GM12892 (cell line): ENCODE measurements at regions not wholly inside any gene's neighbourhood (a gene's known extent, or its start where the extent isn't known, plus 50 kb on each side); places are given as distances from the start of the nearest gene placed in this dataset.

Source experiments
- POLR2A ChIP-seq: IDR thresholded peaks from 2 replicates; pipeline ENCODE4 v1.6.1; 2011; ENCODE audit warnings: low read depth, low read length, control low read depth
- POLR2AphosphoS5 ChIP-seq: IDR thresholded peaks from 2 replicates; pipeline ENCODE4 v1.6.1; 2011; ENCODE audit warnings: low read depth, low read length, control low read depth
- TAF1 ChIP-seq: IDR thresholded peaks from 2 replicates; pipeline ENCODE4 v1.6.1; 2011; ENCODE audit warnings: low read depth, mild to moderate bottlenecking, control low read depth, low read length, borderline replicate concordance

GRCh38 chr11:94245121-94245520 is 59.3 kb upstream of the IZUMO1R start:
- no peak for TF ChIP-seq POLR2A
- TF ChIP-seq POLR2AphosphoS5 = no peak
- TF ChIP-seq TAF1 = no peak
